ENCODE measurements at regions not wholly inside any gene's neighbourhood (a gene's known extent, or its start where the extent isn't known, plus 50 kb on each side); places are given as distances from the start of the nearest gene placed in this dataset.

DNA sequence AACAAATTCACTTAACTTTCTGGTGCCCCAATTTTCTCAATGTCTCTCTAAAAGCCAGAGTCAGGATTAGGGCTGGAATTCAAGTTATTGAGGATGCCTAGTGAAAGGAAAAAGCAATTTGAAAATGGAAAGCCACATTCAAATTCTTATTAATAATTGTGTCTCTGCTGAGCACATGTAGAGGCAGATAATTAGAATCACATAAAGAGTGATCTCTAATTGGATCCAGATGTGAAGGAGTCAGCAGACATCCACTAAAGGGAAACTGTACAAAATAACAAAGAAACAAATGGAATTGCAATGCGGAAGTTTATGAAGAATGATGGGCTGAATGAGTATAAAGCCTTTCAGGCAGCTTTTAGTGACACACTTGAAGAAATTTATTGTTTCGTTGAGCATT lies 482.6 kb downstream of the TTLL7 start:
- DNase-seq (ENCODE audit: insufficient read length, low spot score, missing footprints), result no peak
- TF ChIP-seq, protein P1, sequence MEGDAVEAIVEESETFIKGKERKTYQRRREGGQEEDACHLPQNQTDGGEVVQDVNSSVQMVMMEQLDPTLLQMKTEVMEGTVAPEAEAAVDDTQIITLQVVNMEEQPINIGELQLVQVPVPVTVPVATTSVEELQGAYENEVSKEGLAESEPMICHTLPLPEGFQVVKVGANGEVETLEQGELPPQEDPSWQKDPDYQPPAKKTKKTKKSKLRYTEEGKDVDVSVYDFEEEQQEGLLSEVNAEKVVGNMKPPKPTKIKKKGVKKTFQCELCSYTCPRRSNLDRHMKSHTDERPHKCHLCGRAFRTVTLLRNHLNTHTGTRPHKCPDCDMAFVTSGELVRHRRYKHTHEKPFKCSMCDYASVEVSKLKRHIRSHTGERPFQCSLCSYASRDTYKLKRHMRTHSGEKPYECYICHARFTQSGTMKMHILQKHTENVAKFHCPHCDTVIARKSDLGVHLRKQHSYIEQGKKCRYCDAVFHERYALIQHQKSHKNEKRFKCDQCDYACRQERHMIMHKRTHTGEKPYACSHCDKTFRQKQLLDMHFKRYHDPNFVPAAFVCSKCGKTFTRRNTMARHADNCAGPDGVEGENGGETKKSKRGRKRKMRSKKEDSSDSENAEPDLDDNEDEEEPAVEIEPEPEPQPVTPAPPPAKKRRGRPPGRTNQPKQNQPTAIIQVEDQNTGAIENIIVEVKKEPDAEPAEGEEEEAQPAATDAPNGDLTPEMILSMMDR (IDR thresholded peaks at IDR 0.05; ENCODE audit: extremely low read depth, low read depth, low read length), result no peak
- Histone ChIP-seq H3K4me1 (ENCODE audit: insufficient read depth, low read length) (no peaks in the 10 kb centered on the region), H3K4me2 (ENCODE audit: insufficient read depth, low read length) (no peak overlapping the region), H3K36me3 (ENCODE audit: insufficient read depth, low read length) (no peaks in the 10 kb centered on the region), H2AFZ (ENCODE audit: low read length) (no peak overlapping the region), H3K4me3 (ENCODE audit: insufficient read depth, low read length) (no peak overlapping the region), H4K20me1 (ENCODE audit: insufficient read depth, low read length) (no peaks in the 10 kb centered on the region), H3K79me2 (ENCODE audit: insufficient read depth, low read length) (no peaks in the 10 kb centered on the region), H3K27ac (ENCODE audit: low read depth, low read length) (no peak overlapping the region), H3K9me3 (ENCODE audit: low read depth, low read length) (no peaks in the 10 kb centered on the region), H3K27me3 (ENCODE audit: insufficient read depth, low read length) (no peaks in the 10 kb centered on the region)

DNA sequence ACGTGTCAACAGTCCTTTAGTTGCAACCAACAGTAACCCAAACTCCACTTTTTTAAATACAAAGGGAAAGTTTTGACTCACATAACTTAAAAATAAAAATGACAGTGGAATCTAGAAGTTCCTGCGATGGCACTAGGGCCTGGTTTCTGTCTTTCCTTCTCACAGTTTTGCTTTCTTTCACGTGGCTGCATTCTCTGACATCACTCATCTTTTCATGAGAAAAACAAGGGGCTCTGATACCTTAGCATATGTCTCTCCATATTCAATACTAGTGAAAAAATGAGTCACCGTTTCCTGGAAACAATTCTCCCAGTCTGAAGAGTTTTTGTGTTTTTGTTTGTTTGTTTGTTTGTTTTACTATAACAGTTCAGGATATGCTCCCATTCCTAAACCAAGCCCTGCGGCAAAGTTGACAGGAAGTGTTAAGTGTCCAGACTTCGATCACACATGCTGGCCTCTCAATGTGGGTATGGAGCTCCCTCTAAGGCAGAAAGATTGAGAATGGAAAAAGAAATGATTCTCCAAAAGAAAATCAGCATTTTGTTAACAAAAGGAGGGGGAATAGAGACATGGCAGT lies 483.3 kb downstream of the TTLL7 start:
- no peaks in the 10 kb centered on the region for H3K27me3 ChIP-seq (ENCODE audit: insufficient read depth, low read length)
- no peaks in the 10 kb centered on the region for H3K36me3 ChIP-seq (ENCODE audit: insufficient read depth, low read length)
- H3K4me1 ChIP-seq (ENCODE audit: insufficient read depth, low read length), result no peaks in the 10 kb centered on the region
- no peak for DNase-seq (ENCODE audit: insufficient read length, low spot score, missing footprints)
- TF ChIP-seq, protein P1 (IDR thresholded peaks at IDR 0.05; ENCODE audit: extremely low read depth, low read depth, low read length), result no peak
- no peak overlapping the region for H3K4me2 ChIP-seq (ENCODE audit: insufficient read depth, low read length)
- no peaks in the 10 kb centered on the region for H4K20me1 ChIP-seq (ENCODE audit: insufficient read depth, low read length)
- no peaks in the 10 kb centered on the region for H3K79me2 ChIP-seq (ENCODE audit: insufficient read depth, low read length)
- no peak overlapping the region for H3K4me3 ChIP-seq (ENCODE audit: insufficient read depth, low read length)
- no peak overlapping the region for H3K27ac ChIP-seq (ENCODE audit: low read depth, low read length)
- H3K9me3 ChIP-seq (ENCODE audit: low read depth, low read length), result no peaks in the 10 kb centered on the region
- no peak overlapping the region for H2AFZ ChIP-seq (ENCODE audit: low read length)

DNA sequence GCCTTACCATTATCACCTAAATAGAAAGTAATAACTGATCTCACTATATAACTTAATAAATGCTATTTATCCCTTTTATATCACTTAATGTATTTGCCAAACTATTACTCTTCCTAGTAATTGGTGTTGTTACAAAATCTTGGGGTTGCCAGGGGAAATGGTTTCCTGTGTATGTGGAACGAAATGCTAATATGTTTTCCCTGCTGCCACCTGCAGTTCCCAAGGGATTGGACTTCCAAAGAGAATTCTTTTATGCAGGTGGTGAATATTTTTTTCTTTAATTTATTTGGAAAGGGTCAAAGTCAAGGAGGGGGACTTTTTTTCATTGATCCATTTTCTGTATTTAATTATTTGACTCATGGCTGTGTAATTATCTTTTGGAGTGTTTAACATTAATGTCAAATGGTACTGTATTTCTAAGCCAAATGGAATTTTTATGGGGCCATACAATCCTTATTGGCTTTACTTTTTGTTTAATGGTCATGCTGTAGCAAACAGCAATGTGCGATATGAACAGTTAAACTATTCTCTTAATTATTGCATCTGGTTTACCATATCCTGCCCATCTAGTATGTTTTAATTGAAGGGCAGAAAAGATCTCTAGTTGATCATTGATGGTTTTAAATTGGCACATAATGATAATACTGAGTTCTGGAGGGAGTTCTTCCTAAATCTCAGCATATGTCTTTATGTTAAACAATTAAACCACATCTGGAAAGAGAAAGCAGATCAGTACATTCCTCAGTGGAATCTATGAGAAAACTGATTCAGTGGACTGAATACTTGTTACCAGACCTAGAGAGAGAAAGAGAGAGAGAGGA lies 486.3 kb downstream of the TTLL7 start:
- H3K79me2 ChIP-seq (ENCODE audit: insufficient read depth, low read length), result no peaks in the 10 kb centered on the region
- no peak overlapping the region for H3K4me3 ChIP-seq (ENCODE audit: insufficient read depth, low read length)
- H4K20me1 ChIP-seq (ENCODE audit: insufficient read depth, low read length), result no peaks in the 10 kb centered on the region
- no peaks in the 10 kb centered on the region for H3K9me3 ChIP-seq (ENCODE audit: low read depth, low read length)
- no peaks in the 10 kb centered on the region for H3K27me3 ChIP-seq (ENCODE audit: insufficient read depth, low read length)
- H2AFZ ChIP-seq (ENCODE audit: low read length), result no peak overlapping the region
- H3K4me2 ChIP-seq (ENCODE audit: insufficient read depth, low read length), result no peak overlapping the region
- no peaks in the 10 kb centered on the region for H3K36me3 ChIP-seq (ENCODE audit: insufficient read depth, low read length)
- TF ChIP-seq, protein P1 (IDR thresholded peaks at IDR 0.05; ENCODE audit: extremely low read depth, low read depth, low read length), result no peak
- H3K27ac ChIP-seq (ENCODE audit: low read depth, low read length), result no peak overlapping the region
- DNase-seq (ENCODE audit: insufficient read length, low spot score, missing footprints), result no peak
- H3K4me1 ChIP-seq (ENCODE audit: insufficient read depth, low read length), result no peaks in the 10 kb centered on the region

GRCh38 chr1:83511146-83511726 lies 487.7 kb downstream of the TTLL7 start:
- Histone ChIP-seq H3K9me3 (ENCODE audit: low read depth, low read length) (no peaks in the 10 kb centered on the region), H3K4me1 (ENCODE audit: insufficient read depth, low read length) (no peaks in the 10 kb centered on the region), H3K4me2 (ENCODE audit: insufficient read depth, low read length) (no peak overlapping the region), H4K20me1 (ENCODE audit: insufficient read depth, low read length) (no peaks in the 10 kb centered on the region), H3K27me3 (ENCODE audit: insufficient read depth, low read length) (no peaks in the 10 kb centered on the region), H3K27ac (ENCODE audit: low read depth, low read length) (no peak overlapping the region), H3K36me3 (ENCODE audit: insufficient read depth, low read length) (no peaks in the 10 kb centered on the region), H3K79me2 (ENCODE audit: insufficient read depth, low read length) (no peaks in the 10 kb centered on the region), H3K4me3 (ENCODE audit: insufficient read depth, low read length) (no peak overlapping the region), H2AFZ (ENCODE audit: low read length) (no peak overlapping the region)
- TF ChIP-seq, protein P1 (IDR thresholded peaks at IDR 0.05; ENCODE audit: extremely low read depth, low read depth, low read length), result no peak
- DNase-seq (ENCODE audit: insufficient read length, low spot score, missing footprints), result no peak
